GM21390 (cell line): ENCODE measurements at regions not wholly inside any gene's neighbourhood (a gene's known extent, or its start where the extent isn't known, plus 50 kb on each side); places are given as distances from the start of the nearest gene placed in this dataset.
"Not testable (repeated sequence)": the region's sequence is repeated elsewhere in the genome, so short reads cannot be mapped to it uniquely, and the experiment has no call there.

Source experiments
- ATAC-seq: cut with Tn5 transposase; IDR thresholded peaks from one replicate; pipeline ENCODE4 v1.9.1; 2021; ENCODE audit not compliant: unreplicated experiment

- ATAC-seq = not testable (repeated sequence)
Observed at GRCh38 chr20:40889266-40889665, 139.4 kb upstream of the TOP1 start.

- ATAC-seq = no peak
Observed at GRCh38 chr20:40890181-40890580, 138.4 kb upstream of the TOP1 start.

DNA sequence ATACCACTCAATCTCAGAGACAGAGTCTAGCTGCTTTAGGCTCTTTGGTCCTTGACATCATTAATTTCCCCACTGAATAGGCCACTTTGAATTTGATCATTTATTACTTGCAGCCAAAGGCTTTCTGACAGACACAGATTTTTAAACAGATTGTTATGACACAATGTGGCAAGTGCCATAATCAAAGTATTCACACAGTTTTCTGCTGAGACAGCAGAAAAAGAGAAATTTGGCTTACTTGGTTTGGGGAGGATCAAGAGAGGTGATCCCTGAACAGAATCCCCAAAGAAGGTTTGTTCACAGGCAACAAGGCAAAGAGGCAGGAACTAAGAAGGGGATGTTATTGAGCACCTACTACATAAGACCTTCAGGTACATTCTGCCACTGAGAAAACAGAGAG, 138.0 kb upstream of the TOP1 start:
- no peak for ATAC-seq

DNA sequence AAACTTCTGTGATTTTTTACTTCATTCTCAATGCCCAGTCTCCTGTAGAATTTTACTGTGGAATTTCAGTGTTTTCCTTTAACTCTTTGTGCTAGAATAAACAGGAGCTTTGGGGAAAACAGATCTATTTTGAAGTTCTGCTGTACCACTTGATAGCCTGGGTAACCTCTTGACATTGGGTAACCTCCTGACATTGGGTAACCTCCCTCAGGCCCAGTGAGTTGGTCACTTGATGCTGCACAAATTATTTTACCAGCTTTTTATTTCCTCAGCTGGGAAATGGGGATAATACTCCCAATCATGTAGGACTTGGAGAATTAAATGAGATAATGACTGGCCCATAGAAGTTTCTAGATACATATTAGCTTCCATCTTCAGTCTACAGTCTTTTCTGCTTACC, 137.3 kb upstream of the TOP1 start:
- no peak for ATAC-seq

DNA sequence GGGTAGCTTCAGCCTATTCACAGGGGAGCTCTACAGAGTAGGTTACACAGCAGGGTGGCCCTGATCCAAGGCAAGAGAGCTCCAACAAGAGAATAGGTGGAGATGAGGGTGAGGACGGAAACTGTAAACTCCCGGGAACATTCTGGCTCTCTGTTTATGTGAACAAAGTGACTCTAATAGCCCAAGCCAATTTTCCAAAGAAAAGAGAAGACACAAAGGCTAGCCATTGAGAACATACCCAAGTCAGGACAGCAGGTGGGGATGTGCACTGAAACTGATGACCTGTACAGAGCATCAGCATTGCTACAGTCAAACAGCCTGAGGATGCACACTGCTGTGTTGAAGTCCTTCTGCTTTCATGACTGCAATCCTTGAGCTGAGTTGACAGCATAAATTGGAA, 136.0 kb upstream of the TOP1 start:
- no peak for ATAC-seq

DNA sequence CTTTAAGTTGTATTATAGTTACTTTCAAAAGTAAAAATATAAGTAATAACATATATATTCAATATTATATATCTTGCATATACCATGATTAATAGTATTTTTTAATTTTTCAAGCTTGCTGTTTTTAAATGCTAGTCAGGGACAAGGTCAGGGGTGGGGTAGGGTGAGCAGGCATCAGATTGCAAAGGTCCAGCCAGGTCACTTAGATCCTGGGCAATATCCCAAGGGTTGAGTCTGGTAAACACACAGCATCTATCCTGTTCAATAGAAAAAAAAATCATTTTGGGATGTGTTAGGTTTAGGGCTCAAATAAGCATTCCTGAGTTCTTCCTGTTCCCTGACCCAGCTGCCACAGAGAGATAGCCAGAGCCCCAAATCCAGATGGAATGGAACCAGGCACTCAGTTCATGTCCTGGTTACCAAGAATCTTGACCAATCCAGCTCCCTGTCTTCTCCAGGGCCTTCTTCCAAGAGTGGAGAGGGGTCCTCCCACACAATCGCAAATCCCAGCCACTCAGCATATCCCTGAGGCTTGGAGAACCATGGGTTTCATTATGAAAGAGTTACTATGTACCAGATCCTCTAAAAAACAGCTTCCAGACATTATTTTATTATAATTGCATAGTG, 134.9 kb upstream of the TOP1 start:
- no peak for ATAC-seq

DNA sequence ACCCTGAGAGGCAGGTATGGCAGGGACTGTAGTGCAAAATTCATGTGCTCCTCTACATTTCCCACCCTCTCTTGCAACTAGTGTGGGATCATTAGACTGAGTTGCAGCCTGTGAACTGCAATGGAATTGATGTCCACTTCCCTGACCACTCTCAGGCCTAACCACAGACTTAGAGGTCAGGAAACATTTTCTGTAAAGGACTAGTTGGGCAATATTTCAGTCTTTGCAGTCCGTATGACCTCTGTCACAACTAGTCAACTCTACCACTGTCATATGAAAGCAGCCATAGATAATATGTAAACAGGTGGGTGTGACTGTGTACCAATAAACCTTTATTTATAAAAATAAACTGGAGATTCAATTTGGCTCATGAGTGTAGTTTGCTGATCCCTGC, 134.4 kb upstream of the TOP1 start:
- no peak for ATAC-seq

- no peak for ATAC-seq
Observed at GRCh38 chr20:40895182-40895581, 133.4 kb upstream of the TOP1 start.

GRCh38 chr20:40896814-40897700, 131.6 kb upstream of the TOP1 start:
- no peak for ATAC-seq

DNA sequence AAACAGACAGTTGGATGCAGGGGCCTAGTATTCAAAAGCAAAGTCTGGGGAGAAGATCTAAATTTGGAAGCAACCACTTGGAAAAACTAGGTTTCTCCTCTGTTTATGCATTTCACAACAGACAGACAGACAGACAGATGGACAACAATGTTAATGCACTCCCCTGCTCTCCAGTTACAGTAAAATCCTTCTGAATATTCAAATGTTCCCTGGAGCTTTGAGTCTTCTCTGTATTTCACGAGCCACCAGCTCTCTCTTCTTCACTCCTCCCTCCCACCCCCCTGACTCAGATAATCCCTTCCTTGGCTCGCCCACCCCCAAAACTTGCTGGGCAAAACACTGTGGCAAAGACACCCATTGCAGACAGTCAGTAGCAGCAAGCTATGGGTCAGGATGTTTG, 129.3 kb upstream of the TOP1 start:
- no peak for ATAC-seq

GRCh38 chr20:40900666-40901215, 127.9 kb upstream of the TOP1 start:
- ATAC-seq = no peak

DNA sequence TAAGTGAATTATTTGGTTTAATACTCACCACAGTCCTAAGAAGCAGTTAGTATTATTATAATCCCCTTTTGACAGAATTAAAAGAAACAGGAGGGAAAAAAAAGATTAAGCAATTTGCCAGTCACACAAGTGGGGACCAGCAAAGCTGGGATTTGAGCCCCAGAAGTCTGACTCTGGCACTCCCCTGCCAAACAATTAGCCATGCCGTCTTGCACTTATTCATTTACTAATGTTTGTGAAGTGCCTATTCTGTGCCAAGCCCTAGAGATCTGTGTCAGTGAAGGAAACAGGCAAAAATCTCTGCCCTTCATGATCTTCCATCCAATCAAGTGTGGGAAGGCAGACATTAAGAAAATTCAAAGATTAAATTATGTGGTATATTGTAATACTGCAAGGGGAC, 126.0 kb upstream of the TOP1 start:
- no peak for ATAC-seq

GRCh38 chr20:40908309-40908708, 120.3 kb upstream of the TOP1 start:
- ATAC-seq = no peak

DNA sequence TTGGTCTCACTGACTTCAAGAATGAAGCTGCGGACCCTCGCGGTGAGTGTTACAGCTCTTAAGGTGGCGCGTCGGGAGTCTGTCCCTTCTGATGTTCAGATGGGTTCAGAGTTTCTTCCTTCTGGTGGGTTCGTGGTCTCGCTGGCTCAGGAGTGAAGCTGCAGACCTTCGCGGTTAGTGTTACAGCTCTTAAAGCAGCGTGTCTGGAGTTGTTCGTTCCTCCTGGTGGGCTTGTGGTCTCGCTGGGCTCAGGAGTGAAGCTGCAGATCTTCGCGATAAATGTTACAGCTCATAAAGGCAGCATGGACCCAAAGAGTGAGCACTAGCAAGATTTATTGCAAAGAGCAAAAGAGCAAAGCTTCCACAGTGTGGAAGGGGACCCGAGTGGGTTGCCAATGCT, 119.1 kb upstream of the TOP1 start:
- ATAC-seq = not testable (repeated sequence)

GRCh38 chr20:40910436-40910835, 118.2 kb upstream of the TOP1 start:
- not testable (repeated sequence) for ATAC-seq

DNA sequence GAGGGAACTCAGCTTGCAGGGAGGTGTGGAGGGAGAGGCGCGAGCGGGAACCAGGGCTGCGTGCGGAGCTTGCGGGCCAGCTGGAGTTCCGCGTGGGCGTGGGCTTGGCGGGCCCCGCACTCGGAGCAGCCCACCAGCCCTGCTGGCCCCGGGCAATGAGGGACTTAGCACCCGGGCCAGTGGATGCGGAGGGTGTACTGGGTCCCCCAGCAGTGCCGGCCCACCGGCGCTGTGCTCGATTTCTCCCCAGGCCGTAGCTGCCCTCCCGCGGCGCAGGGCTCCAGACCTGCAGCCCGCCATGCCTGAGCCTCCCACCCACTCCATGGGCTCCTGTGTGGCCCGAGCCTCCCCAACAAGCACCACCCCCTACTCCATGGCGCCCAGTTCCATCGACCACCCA, 117.5 kb upstream of the TOP1 start:
- ATAC-seq = not testable (repeated sequence)

DNA sequence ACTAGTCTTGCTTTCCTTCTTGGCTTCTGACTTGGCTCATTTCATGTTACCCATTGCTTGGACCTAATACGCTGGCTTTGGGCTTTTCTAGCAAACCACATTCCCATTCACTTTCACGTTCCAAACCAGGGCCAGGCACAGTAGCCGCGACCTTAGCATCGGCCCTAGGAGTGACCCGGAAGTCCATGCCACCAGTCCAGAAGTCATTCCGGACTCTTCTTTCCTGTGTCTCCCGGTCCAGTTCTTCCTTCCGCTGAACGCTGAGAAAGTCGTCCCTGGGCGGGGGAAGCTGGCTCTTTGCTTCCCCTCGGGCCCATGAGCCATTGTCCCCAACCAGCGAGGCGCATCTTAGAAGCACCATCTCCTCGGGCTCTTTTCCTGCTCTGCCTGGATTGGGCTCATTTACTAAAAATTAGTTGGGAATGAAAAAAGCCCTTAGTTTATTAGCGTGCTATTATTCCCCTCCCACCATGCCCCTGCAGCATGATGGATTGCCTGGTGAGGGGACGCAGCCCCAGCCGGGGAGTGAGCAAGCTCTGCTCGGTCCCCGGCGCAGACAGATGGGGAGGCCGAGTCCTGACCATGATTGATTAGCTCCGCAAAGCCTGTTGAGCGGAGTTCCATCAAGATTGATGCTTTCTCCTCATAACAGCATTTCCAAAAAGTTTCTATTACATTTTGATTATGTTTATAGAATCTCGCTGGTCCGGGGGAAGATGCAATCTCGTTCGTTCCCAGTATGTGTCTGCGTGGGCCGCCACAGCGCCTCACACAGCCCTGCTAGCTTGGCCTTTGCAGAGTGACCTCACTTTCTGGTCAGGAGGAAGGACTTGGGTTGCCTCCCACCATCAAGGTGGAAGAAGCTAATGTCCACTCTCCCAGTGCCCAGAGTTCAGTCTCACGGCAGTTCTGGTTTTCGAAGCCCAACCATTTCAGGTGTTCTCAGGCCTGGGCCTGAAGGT, 115.1 kb upstream of the TOP1 start:
- ATAC-seq = no peak

GRCh38 chr20:40915756-40916155, 112.9 kb upstream of the TOP1 start:
- no peak for ATAC-seq

- ATAC-seq = no peak
Observed at GRCh38 chr20:40916276-40916675, 112.3 kb upstream of the TOP1 start.

- ATAC-seq = no peak
Observed at GRCh38 chr20:40920291-40920690, 108.3 kb upstream of the TOP1 start.

GRCh38 chr20:40922865-40923264, 105.8 kb upstream of the TOP1 start:
- no peak for ATAC-seq
